ENCODE measurements at regions not wholly inside any gene's neighbourhood (a gene's known extent, or its start where the extent isn't known, plus 50 kb on each side); places are given as distances from the start of the nearest gene placed in this dataset.

GRCh38 chr13:111551204-111551820 is 230.9 kb downstream of the TEX29 start:
- TF ChIP-seq CTCF (IDR thresholded peaks at IDR 0.05) (no peak), POLR2A (IDR thresholded peaks at IDR 0.05) (no peak)
